Calu3 (cell line): ENCODE measurements at regions not wholly inside any gene's neighbourhood (a gene's known extent, or its start where the extent isn't known, plus 50 kb on each side); places are given as distances from the start of the nearest gene placed in this dataset.
"Not testable (repeated sequence)": the region's sequence is repeated elsewhere in the genome, so short reads cannot be mapped to it uniquely, and the experiment has no call there.

Experiments
- BruUV-seq: library from RNA; stranded (reverse); fragments of 400-500 nt; replicated peaks from 2 replicates; lab custom pipeline; 2021; lab: Mats Ljungman, UMichigan
- CTCF ChIA-PET: fragments of 300-600 bp; sonication (Branson Sonifier 250); formaldehyde crosslinking; loops from one replicate; lab custom pipeline; 2022; ENCODE audit warnings: antibody characterized with exemption; lab: Charles Lee
- DNase-seq: peaks from one replicate; pipeline ENCODE4 v3.0.0; 2022
- H3K27ac Mint-ChIP-seq: one replicate; pipeline ENCODE4 v1.8.0; 2022; ENCODE audit warnings: mixed read lengths; ENCODE audit not compliant: unreplicated experiment
- H3K27me3 Mint-ChIP-seq: one replicate; pipeline ENCODE4 v1.8.0; 2022; ENCODE audit warnings: mixed read lengths; ENCODE audit not compliant: unreplicated experiment
- H3K36me3 Mint-ChIP-seq: one replicate; pipeline ENCODE4 v1.8.0; 2022; ENCODE audit warnings: mild to moderate bottlenecking, moderate library complexity, mixed read lengths; ENCODE audit not compliant: insufficient read depth, unreplicated experiment
- H3K4me1 Mint-ChIP-seq: one replicate; pipeline ENCODE4 v1.8.0; 2022; ENCODE audit warnings: mild to moderate bottlenecking, low read depth, mixed read lengths; ENCODE audit not compliant: unreplicated experiment
- H3K4me3 Mint-ChIP-seq: one replicate; pipeline ENCODE4 v1.8.0; 2022; ENCODE audit warnings: mild to moderate bottlenecking, low read depth, moderate library complexity, mixed read lengths; ENCODE audit not compliant: unreplicated experiment
- H3K9me3 Mint-ChIP-seq: one replicate; pipeline ENCODE4 v1.8.0; 2022; ENCODE audit warnings: low read depth, mixed read lengths; ENCODE audit not compliant: unreplicated experiment
- CTCF ChIP-seq: fragments of 200-600 bp; IDR thresholded peaks from one replicate; pipeline ENCODE4 v1.8.0; 2022; ENCODE audit warnings: antibody characterized with exemption; ENCODE audit not compliant: unreplicated experiment
- intact Hi-C: fragments of 100-400 bp; cut with micrococcal nuclease; formaldehyde crosslinking; loops from one replicate; pipeline ENCODE4 v1.10.0; 2022; ENCODE audit not compliant: unreplicated experiment

- DNase-seq: no peak
- Mint-ChIP-seq H3K4me3 (no peak overlapping the region), H3K9me3 (peaks cover 16% of the 10 kb centered on the region), H3K27me3 (no peaks in the 10 kb centered on the region), H3K4me1 (no peaks in the 10 kb centered on the region), H3K36me3 (no peaks in the 10 kb centered on the region), H3K27ac (no peak overlapping the region)
- CTCF ChIA-PET: no interaction called here
- no peak for TF ChIP-seq CTCF
- intact Hi-C loops: no loop called here
- no TSS peak for BruUV-seq
Observed at GRCh38 chr3:4245671-4246070, 57.5 kb upstream of the SETMAR start.

- H3K4me1 Mint-ChIP-seq: no peaks in the 10 kb centered on the region
- no peaks in the 10 kb centered on the region for H3K36me3 Mint-ChIP-seq
- CTCF ChIA-PET: no interaction called here
- peaks cover 16% of the 10 kb centered on the region for H3K9me3 Mint-ChIP-seq
- H3K4me3 Mint-ChIP-seq: no peak overlapping the region
- BruUV-seq: no TSS peak
- H3K27ac Mint-ChIP-seq: no peak overlapping the region
- no peaks in the 10 kb centered on the region for H3K27me3 Mint-ChIP-seq
- no peak for DNase-seq
- no peak for TF ChIP-seq CTCF
- intact Hi-C loops: no loop called here
Observed at GRCh38 chr3:4247391-4247790, 55.8 kb upstream of the SETMAR start.

- CTCF ChIA-PET: no interaction called here
- no TSS peak for BruUV-seq
- Mint-ChIP-seq H3K9me3 (peaks cover 3% of the 10 kb centered on the region), H3K4me3 (no peak overlapping the region), H3K27ac (no peak overlapping the region), H3K27me3 (no peaks in the 10 kb centered on the region), H3K36me3 (no peaks in the 10 kb centered on the region), H3K4me1 (no peaks in the 10 kb centered on the region)
- intact Hi-C loops: no loop called here
- DNase-seq: no peak
- no peak for TF ChIP-seq CTCF
Observed at GRCh38 chr3:4250064-4250463, 53.1 kb upstream of the SETMAR start.

- DNase-seq: no peak
- no peaks in the 10 kb centered on the region for H3K36me3 Mint-ChIP-seq
- CTCF ChIA-PET: no interaction called here
- H3K27me3 Mint-ChIP-seq: no peaks in the 10 kb centered on the region
- no peak overlapping the region for H3K4me3 Mint-ChIP-seq
- no TSS peak for BruUV-seq
- intact Hi-C loops: no loop called here
- H3K9me3 Mint-ChIP-seq: peaks cover 3% of the 10 kb centered on the region
- TF ChIP-seq CTCF: no peak
- no peaks in the 10 kb centered on the region for H3K4me1 Mint-ChIP-seq
- H3K27ac Mint-ChIP-seq: no peak overlapping the region
Observed at GRCh38 chr3:4251412-4251811, 51.8 kb upstream of the SETMAR start.

- DNase-seq, intact Hi-C loops, BruUV-seq, CTCF ChIA-PET, H3K4me1 Mint-ChIP-seq, H3K36me3 Mint-ChIP-seq, H3K9me3 Mint-ChIP-seq, H3K4me3 Mint-ChIP-seq, H3K27me3 Mint-ChIP-seq, H3K27ac Mint-ChIP-seq: not testable (repeated sequence)
Observed at GRCh38 chr3:4253072-4253832, 49.9 kb upstream of the SETMAR start.
